Neuron (in vitro differentiated cells): ENCODE measurements at regions not wholly inside any gene's neighbourhood (a gene's known extent, or its start where the extent isn't known, plus 50 kb on each side); places are given as distances from the start of the nearest gene placed in this dataset.

ENCODE experiments used
- H2AFZ ChIP-seq: one replicate; pipeline ENCODE4 v1.6.1; 2013; ENCODE audit warnings: low read depth, mild to moderate bottlenecking, inconsistent platforms, low read length, moderate library complexity
- H3K27me3 ChIP-seq: one replicate; pipeline ENCODE4 v1.6.1; 2013; ENCODE audit warnings: low read length; ENCODE audit not compliant: insufficient read depth
- H3K36me3 ChIP-seq: one replicate; pipeline ENCODE4 v1.6.1; 2013; ENCODE audit warnings: low read length; ENCODE audit not compliant: insufficient read depth
- H3K4me1 ChIP-seq: one replicate; pipeline ENCODE4 v1.6.1; 2013; ENCODE audit warnings: low read length; ENCODE audit not compliant: insufficient read depth
- H3K4me3 ChIP-seq: 2 replicates; pipeline ENCODE4 v1.5.1; 2013; ENCODE audit warnings: mild to moderate bottlenecking, low read length, moderate library complexity
- H3K9me3 ChIP-seq: one replicate; pipeline ENCODE4 v1.6.1; 2013; ENCODE audit warnings: low read length

- Histone ChIP-seq H3K4me1 (peaks cover 7% of the 10 kb centered on the region), H3K36me3 (no peaks in the 10 kb centered on the region)
Measured at GRCh38 chr13:37944081-37944868, 74.7 kb upstream of the TRPC4 start.

GRCh38 chr13:37942929-37943328, 73.4 kb upstream of the TRPC4 start:
- no peaks in the 10 kb centered on the region for H3K27me3 ChIP-seq

More at GRCh38 chr13:37944081-37944868, 74.7 kb upstream of the TRPC4 start:
- H3K27me3 ChIP-seq = no peaks in the 10 kb centered on the region
- no peak overlapping the region for H3K4me3 ChIP-seq
- no peaks in the 10 kb centered on the region for H3K9me3 ChIP-seq
- no peak overlapping the region for H2AFZ ChIP-seq

GRCh38 chr13:37934339-37935191, 65.0 kb upstream of the TRPC4 start:
- H3K4me1 ChIP-seq = no peaks in the 10 kb centered on the region
- no peaks in the 10 kb centered on the region for H3K27me3 ChIP-seq
- H3K9me3 ChIP-seq = no peaks in the 10 kb centered on the region
- H3K36me3 ChIP-seq = no peaks in the 10 kb centered on the region
- no peak overlapping the region for H3K4me3 ChIP-seq
- H2AFZ ChIP-seq = no peak overlapping the region

More at GRCh38 chr13:37942929-37943328, 73.4 kb upstream of the TRPC4 start:
- Histone ChIP-seq H2AFZ (no peak overlapping the region), H3K9me3 (no peaks in the 10 kb centered on the region), H3K4me1 (peaks cover 7% of the 10 kb centered on the region), H3K36me3 (no peaks in the 10 kb centered on the region), H3K4me3 (no peak overlapping the region)

- Histone ChIP-seq H2AFZ (no peak overlapping the region), H3K4me1 (no peaks in the 10 kb centered on the region), H3K36me3 (no peaks in the 10 kb centered on the region), H3K9me3 (no peaks in the 10 kb centered on the region), H3K27me3 (no peaks in the 10 kb centered on the region), H3K4me3 (no peak overlapping the region)
Measured at GRCh38 chr13:37929308-37929707, 59.7 kb upstream of the TRPC4 start.

GRCh38 chr13:37927561-37927960, 58.0 kb upstream of the TRPC4 start:
- Histone ChIP-seq H2AFZ (no peak overlapping the region), H3K9me3 (no peaks in the 10 kb centered on the region), H3K36me3 (no peaks in the 10 kb centered on the region), H3K4me3 (no peak overlapping the region), H3K4me1 (no peaks in the 10 kb centered on the region), H3K27me3 (no peaks in the 10 kb centered on the region)

GRCh38 chr13:37925878-37926473, 56.4 kb upstream of the TRPC4 start:
- Histone ChIP-seq H2AFZ (no peak overlapping the region), H3K9me3 (no peaks in the 10 kb centered on the region), H3K27me3 (no peaks in the 10 kb centered on the region)

GRCh38 chr13:37923236-37923635, 53.7 kb upstream of the TRPC4 start:
- no peaks in the 10 kb centered on the region for H3K9me3 ChIP-seq
- peaks cover 12% of the 10 kb centered on the region for H3K4me1 ChIP-seq
- no peak overlapping the region for H2AFZ ChIP-seq
- H3K27me3 ChIP-seq = no peaks in the 10 kb centered on the region
- H3K36me3 ChIP-seq = no peaks in the 10 kb centered on the region
- no peak overlapping the region for H3K4me3 ChIP-seq

More at GRCh38 chr13:37925878-37926473, 56.4 kb upstream of the TRPC4 start:
- Histone ChIP-seq H3K4me1 (no peaks in the 10 kb centered on the region), H3K36me3 (no peaks in the 10 kb centered on the region), H3K4me3 (no peak overlapping the region)

GRCh38 chr13:37919329-37919880, 49.8 kb upstream of the TRPC4 start:
- peaks cover 40% of the 10 kb centered on the region for H3K4me1 ChIP-seq

More at GRCh38 chr13:37919329-37919880, 49.8 kb upstream of the TRPC4 start:
- Histone ChIP-seq H3K9me3 (no peaks in the 10 kb centered on the region), H3K27me3 (no peaks in the 10 kb centered on the region), H3K4me3 (no peak overlapping the region), H3K36me3 (no peaks in the 10 kb centered on the region), H2AFZ (no peak overlapping the region)
